Ovary (tissue), 7 donors: ENCODE measurements at regions not wholly inside any gene's neighbourhood (a gene's known extent, or its start where the extent isn't known, plus 50 kb on each side); places are given as distances from the start of the nearest gene placed in this dataset.

ENCODE experiments used
- DNase-seq, 5 donors: peaks; one replicate each; pipeline ENCODE4 v3.0.0-alpha.2; 2019 to 2020
- H3K27ac ChIP-seq, 2 donors: fragments of 200-600 bp; one replicate each; pipeline versions ENCODE4 v1.5.1 to v1.8.0; 2019 to 2022
- H3K27me3 ChIP-seq: fragments of 200-600 bp; one replicate; pipeline ENCODE4 v1.8.0; 2022
- H3K36me3 ChIP-seq: fragments of 200-600 bp; sonication (generic); one replicate; pipeline ENCODE4 v1.5.1; 2019
- H3K4me1 ChIP-seq: one replicate; pipeline ENCODE4 v1.8.1; 2013; ENCODE audit warnings: mild to moderate bottlenecking, moderate library complexity; ENCODE audit not compliant: insufficient read depth
- H3K4me3 ChIP-seq: fragments of 200-600 bp; sonication (generic); one replicate; pipeline ENCODE4 v1.5.1; 2017
- H3K9me3 ChIP-seq, 2 donors: fragments of 200-600 bp in 1 of 2; sonication (generic) in 1 of 2; one replicate each; pipeline versions ENCODE4 v1.5.1 to v1.8.1; 2013 to 2019; ENCODE audit warnings: mild to moderate bottlenecking in 1 of 2, moderate library complexity in 1 of 2
- EP300 ChIP-seq: sonication (generic); formaldehyde crosslinking; IDR thresholded peaks from one replicate; pipeline ENCODE4 v1.6.1; 2017; ENCODE audit warnings: antibody characterized with exemption
- POLR2A ChIP-seq: fragments of 450-650 bp; IDR thresholded peaks from one replicate; pipeline ENCODE4 v1.6.1; 2017; ENCODE audit warnings: antibody characterized with exemption, mild to moderate bottlenecking, moderate library complexity
- WGBS, 3 donors: extraction: QIAGEN DNeasy Blood & Tissue Kit in 1 of 3; methylation state at CpG; one replicate each; pipeline versions ENCODE4 v1.1.5 to v1.1.7; 2013 to 2017; 5-methylcytosine and 5-hydroxymethylcytosine counted together
- intact Hi-C, 4 donors: fragments of 100-400 bp; cut with DNase I; formaldehyde crosslinking; loops; one replicate each; pipeline versions ENCODE4 v1.11.0 to v1.15.1; 2022 to 2023
- TF ChIP-seq, protein P1 (sequence below), 3 donors: fragments of 450-650 bp in 2 of 3; fragments of 200-600 bp in 1 of 3; IDR thresholded peaks; one replicate each; pipeline versions ENCODE4 v1.5.1 to v1.8.0; 2016 to 2022; ENCODE audit warnings: antibody characterized with exemption in 3 of 3, mild to moderate bottlenecking in 1 of 3
- donor health status: DM: no; HTN: no; CAD: no; lungs with moderate emphysema.
- donor health status: DM: no; HTN: no; CAD: no.
- donor health status: Bipolar disorder and iron deficiency.
- donor health status: DM: no; HTN: no; CAD: no.
- donor health status: DM: yes; HTN: yes; CAD: no.

GRCh38 chr7:17710312-17710711 is 230.0 kb downstream of the SNX13 start:
- Histone ChIP-seq H3K4me1 (no peaks in the 10 kb centered on the region), H3K27ac (no peak overlapping the region), H3K4me3 (no peak overlapping the region), H3K27me3 (no peaks in the 10 kb centered on the region), H3K36me3 (no peaks in the 10 kb centered on the region), H3K9me3 (no peaks in the 10 kb centered on the region)
- no peak for DNase-seq
- WGBS, 3 donors, result 82 to 87% (median 87%) methylated on average over 2 of the region's 2 CpGs
- TF ChIP-seq, protein P1, sequence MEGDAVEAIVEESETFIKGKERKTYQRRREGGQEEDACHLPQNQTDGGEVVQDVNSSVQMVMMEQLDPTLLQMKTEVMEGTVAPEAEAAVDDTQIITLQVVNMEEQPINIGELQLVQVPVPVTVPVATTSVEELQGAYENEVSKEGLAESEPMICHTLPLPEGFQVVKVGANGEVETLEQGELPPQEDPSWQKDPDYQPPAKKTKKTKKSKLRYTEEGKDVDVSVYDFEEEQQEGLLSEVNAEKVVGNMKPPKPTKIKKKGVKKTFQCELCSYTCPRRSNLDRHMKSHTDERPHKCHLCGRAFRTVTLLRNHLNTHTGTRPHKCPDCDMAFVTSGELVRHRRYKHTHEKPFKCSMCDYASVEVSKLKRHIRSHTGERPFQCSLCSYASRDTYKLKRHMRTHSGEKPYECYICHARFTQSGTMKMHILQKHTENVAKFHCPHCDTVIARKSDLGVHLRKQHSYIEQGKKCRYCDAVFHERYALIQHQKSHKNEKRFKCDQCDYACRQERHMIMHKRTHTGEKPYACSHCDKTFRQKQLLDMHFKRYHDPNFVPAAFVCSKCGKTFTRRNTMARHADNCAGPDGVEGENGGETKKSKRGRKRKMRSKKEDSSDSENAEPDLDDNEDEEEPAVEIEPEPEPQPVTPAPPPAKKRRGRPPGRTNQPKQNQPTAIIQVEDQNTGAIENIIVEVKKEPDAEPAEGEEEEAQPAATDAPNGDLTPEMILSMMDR (IDR thresholded peaks at IDR 0.05), result no peak
- TF ChIP-seq POLR2A (no peak), EP300 (no peak)
- intact Hi-C loops, result no loop called here

DNA sequence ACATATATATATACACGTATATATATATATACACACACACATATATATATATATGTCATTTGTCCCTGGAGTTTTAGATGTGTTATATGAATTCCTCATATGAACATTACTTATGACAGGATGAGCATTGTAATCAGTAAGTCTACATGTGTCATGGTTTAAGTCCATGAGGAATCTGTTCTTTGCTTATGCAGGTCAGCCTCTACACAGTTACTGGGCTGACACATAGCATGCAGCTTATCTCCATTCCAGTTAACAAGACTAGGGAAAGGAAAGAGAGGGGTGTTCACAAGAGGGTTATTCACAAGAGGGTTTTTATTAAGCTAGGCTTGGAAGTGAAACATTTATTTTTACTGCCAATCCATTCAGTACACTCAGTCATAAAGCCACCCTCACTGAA is 226.7 kb downstream of the SNX13 start:
- no peaks in the 10 kb centered on the region for H3K36me3 ChIP-seq
- no peak for DNase-seq
- no peaks in the 10 kb centered on the region for H3K27me3 ChIP-seq
- intact Hi-C loops, result no loop called here
- no peak overlapping the region for H3K4me3 ChIP-seq
- H3K9me3 ChIP-seq, result no peaks in the 10 kb centered on the region
- TF ChIP-seq, protein P1 (IDR thresholded peaks at IDR 0.05), result no peak
- TF ChIP-seq POLR2A (no peak), EP300 (no peak)
- no peak overlapping the region for H3K27ac ChIP-seq
- H3K4me1 ChIP-seq, result no peaks in the 10 kb centered on the region
- 50 to 100% (median 85%) methylated on average over 1 of the region's 1 CpG for WGBS, 3 donors

DNA sequence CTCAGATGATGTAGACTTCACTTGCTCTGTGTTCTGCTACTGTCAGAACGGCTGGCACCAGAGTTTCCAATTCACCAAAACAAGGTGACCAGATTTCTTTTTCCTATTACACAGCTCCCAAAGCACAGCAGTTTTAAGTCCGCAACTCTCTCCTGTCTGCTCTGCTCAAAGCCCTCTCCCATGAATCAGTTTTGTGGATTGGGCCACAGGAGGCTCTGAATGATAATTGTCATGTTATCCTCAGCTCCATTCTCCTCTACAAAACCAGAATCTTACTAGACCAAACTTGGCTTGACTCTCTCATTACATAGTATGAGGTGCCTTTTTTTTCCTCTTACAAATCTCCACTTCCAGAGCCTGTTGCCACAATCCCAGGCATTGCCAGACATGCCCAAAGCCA is 223.5 kb downstream of the SNX13 start:
- H3K27me3 ChIP-seq, result no peaks in the 10 kb centered on the region
- H3K9me3 ChIP-seq, result no peaks in the 10 kb centered on the region
- TF ChIP-seq EP300, result no peak
- TF ChIP-seq POLR2A, result no peak
- TF ChIP-seq, protein P1 (IDR thresholded peaks at IDR 0.05), result no peak
- no peak for DNase-seq
- no peak overlapping the region for H3K4me3 ChIP-seq
- H3K27ac ChIP-seq, result no peak overlapping the region
- no peaks in the 10 kb centered on the region for H3K36me3 ChIP-seq
- intact Hi-C loops, result no loop called here
- no peaks in the 10 kb centered on the region for H3K4me1 ChIP-seq
- 78 to 93% (median 79%) methylated on average over 2 of the region's 2 CpGs for WGBS, 3 donors

DNA sequence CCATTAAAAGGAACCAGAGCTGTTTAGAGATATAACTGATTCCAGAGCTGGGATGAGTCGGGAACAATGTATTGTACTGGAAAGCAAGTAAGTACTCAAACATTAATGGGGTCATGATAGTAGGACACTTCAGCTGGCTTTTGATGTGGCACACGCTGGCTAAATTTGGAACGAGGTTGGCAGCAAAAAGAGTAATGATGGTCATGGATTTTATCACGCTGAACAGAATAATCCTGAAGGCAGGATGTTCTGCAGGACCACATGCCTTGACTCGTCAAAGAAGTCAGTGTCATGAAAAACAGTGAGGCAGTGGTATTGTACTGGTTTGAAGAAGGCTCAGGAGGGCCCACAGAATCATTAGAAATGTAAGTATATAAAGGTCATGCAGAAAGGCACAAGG is 220.3 kb downstream of the SNX13 start:
- no peaks in the 10 kb centered on the region for H3K9me3 ChIP-seq
- TF ChIP-seq EP300 (no peak), POLR2A (no peak)
- TF ChIP-seq, protein P1 (IDR thresholded peaks at IDR 0.05), result no peak
- H3K27me3 ChIP-seq, result no peaks in the 10 kb centered on the region
- H3K27ac ChIP-seq, result no peak overlapping the region
- no peak overlapping the region for H3K4me3 ChIP-seq
- intact Hi-C loops, result no loop called here
- no peaks in the 10 kb centered on the region for H3K4me1 ChIP-seq
- H3K36me3 ChIP-seq, result no peaks in the 10 kb centered on the region
- WGBS, 3 donors, result 87 to 92% (median 89%) methylated on average over 5 of the region's 5 CpGs
- no peak for DNase-seq

GRCh38 chr7:17721736-17722285 is 218.5 kb downstream of the SNX13 start:
- H3K9me3 ChIP-seq, result no peaks in the 10 kb centered on the region
- TF ChIP-seq EP300 (no peak), POLR2A (no peak)
- TF ChIP-seq, protein P1 (IDR thresholded peaks at IDR 0.05), result no peak
- no peaks in the 10 kb centered on the region for H3K4me1 ChIP-seq
- H3K4me3 ChIP-seq, result no peak overlapping the region
- H3K27ac ChIP-seq, result no peak overlapping the region
- no peaks in the 10 kb centered on the region for H3K36me3 ChIP-seq
- intact Hi-C loops, result no loop called here
- DNase-seq, result no peak
- H3K27me3 ChIP-seq, result no peaks in the 10 kb centered on the region
